Right lung (tissue), 2 donors: ENCODE measurements at regions not wholly inside any gene's neighbourhood (a gene's known extent, or its start where the extent isn't known, plus 50 kb on each side); places are given as distances from the start of the nearest gene placed in this dataset.

Experiments used
- DNase-seq, 2 donors: peaks; one replicate each; pipeline ENCODE4 v3.0.0-alpha.2; 2013

DNA sequence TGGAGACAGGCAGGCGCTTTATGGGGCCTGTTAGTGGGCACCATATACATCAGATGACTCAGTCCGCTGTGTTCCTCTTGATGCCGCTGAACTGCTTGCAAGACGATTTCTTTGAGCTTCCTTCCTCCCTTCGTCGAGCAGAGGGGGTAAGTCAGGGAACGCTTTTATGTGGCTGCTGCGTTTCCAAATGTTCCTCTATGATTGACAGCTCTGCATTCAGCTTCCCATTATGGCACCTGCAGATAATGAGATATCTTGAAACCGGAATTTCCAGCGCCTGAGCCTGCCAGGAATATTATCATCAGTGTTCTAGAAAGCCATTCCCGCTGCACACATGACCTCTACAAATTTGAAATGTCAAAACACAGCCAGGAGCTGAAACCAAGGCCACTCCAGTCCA lies 257.0 kb downstream of the TSHZ3 start:
- DNase-seq: no peak

DNA sequence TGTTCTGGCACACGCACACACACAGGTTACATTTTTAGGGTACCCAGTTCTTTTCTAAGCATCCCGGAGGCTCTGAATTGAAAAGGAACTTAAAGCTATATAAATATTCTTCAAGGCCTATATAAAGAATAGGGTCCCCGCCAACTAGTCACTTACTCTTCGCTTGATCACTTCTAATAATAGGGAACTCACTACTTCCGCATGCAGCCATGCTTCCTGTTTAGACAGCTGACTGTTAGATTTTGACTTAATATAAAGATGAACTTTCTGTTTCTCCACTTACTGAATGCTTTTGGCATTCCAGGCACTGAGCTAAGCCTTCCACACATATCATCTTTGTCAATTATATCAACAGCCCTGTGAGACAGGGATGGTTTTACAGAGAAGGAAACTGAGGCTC lies 259.6 kb downstream of the TSHZ3 start:
- DNase-seq: no peak

DNA sequence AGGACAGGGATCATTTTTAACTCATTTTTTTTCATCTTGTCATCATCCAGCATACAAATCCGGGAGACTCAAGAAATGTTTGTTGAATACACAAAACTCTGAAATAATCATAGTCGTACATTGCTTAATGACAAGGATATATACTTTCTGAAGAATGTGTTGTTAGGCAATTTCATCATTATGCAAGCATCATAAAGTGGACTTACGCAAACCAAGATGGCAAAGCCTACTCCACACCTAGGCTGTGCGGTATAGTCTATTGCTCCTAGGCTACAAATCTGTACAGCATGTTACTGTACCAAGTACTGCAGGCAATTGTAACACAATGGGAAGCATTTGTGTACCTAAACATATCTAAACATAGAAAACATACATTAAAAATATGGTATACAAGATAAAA lies 264.1 kb downstream of the TSHZ3 start:
- no peak for DNase-seq

- no peak for DNase-seq
These were observed 266.1 kb downstream of the TSHZ3 start for GRCh38 chr19:31083105-31083504.

DNA sequence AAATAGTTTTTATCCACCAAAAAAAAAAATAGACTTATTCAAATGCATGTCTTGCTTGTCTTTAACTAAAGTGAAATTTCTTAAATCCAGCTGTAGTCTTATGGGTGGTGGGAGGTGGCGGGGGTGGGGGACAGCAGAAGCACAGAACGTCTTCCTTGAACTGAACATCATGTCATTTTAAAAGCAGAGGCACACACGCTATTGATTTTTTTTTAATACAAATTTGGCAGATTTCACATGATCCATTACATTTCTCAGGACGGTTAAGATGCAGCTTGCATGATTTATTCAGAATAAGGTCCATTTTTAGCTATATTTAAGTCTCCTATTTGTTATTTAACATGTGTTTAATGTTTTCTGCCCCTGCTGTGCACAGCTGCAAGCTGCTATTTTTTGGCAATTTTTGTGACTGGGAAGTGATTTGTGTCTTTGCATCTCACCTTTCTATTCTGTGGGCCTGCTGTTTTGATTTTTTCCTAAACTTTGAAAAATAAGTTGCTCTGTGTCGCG lies 274.0 kb downstream of the TSHZ3 start:
- no peak for DNase-seq

DNA sequence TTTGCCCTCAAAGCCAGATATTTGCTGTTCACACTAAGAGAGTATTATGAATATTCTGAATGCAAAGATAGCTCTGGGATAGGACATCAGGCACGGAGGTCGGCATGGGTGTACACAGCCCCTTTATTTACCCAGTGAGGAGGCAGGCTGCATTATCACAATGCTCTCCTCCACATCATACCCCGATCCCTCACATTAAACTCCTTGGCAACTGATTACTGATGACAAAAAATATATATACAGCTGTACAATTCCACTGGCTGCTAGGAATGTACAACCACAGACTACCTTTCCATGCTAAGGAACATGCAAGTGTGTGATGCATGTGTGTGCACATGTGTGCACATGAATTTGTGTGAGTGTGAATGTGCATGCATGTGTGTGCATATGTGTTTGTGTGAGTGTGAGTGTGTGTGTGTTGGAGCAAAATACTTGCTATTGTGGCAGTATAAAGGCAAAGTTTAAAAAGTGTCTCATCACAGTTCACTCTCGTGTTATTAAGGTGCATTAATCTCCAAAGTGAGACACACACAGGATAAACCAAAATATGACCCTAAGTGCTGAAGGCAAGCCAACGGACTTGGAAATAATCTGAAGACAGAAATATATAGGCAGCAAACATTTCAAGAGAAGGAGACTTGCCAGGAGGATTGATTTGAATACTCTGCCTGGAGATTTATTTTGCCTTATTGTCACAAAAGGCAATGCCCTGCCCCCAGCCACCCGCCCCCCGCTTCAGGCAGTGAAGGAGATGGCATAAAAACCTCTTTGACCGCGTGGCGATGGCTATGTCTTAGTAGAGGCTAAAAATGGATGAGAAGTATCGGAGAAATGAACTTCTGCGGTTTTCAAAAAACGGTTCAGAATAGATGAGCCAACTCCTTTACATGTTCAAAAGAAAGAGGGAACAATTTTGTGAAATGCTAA lies 274.8 kb downstream of the TSHZ3 start:
- no peak for DNase-seq

DNA sequence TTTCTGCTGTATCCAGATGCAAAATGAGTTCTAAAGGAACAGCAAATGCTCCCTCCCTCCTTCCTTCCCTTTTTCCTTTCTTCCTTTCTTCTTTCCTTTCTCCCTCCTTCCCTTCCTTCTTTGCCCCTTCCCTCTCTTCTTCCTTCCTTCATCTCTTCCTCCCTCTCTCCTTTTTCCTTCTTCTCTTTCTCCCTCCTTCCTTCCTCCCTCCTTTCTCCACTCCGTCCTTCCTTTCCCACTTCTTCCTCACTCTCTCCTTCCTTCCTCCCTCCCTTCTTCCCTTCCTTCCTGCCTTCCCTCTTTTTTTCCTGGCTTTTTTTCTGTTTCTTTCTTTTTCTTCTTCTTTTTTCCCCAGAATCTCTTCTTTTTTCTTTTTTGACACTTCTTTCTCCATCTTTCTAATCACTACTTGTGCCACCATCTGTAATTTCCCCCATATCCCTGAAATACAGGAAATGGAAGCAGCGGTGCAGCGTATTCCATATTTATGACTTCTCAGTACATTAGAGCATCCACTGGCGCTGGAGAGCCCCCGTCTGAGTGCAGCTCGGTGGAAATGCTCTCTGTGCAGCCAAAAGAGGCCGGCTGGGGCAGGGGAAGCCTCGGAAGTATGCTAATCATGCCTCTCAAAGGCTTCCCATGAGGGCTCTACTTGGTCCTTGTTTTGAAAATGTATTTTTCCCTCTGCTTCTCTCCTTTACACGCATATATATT lies 275.6 kb downstream of the TSHZ3 start:
- DNase-seq: no peak

- no peak for DNase-seq
These were observed 276.8 kb downstream of the TSHZ3 start for GRCh38 chr19:31072451-31072850.

GRCh38 chr19:31071136-31071855 lies 277.9 kb downstream of the TSHZ3 start:
- no peak for DNase-seq

DNA sequence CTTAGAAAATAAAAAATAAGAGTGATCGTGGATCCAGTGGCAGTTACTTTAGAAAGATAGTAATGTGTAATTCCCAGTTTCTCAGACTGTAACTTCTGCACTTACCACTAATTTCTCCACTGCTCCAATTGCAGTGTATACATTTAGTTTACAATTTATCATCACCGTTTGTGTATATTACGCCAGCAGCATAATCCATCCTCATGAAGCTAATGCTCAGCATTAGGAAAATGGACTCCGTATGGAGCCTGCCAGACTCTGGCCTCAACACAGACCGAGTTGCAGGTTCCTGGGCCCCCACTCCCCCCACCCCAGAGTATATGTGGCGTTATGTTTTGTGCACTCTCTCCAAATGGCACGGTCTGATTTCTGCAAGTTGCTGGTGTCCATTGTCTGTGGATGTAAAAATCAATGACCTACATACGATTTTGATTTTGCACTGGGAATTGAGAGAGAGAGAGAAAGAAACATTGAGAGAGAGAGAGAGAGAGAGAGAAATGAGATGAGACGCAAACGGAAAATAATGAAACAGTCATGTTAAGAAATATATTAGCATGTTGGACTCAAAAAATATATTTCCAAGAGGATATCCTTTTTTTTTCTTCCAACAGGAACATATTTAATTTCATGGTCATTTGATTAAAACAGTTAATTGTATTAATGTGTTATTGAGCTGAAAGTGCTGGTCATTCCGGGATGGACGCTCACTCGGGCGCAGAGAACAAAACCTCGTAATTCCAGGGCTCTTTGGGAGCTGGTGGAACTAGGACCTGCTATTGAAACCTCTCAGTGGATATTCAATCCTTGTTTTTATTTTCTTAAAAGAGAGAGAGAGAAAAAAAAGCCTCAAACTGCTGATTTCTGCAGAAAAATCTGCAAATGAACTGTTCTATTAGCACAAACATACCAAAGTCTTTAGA lies 278.8 kb downstream of the TSHZ3 start:
- no peak for DNase-seq

GRCh38 chr19:31068268-31068667 lies 281.0 kb downstream of the TSHZ3 start:
- DNase-seq: no peak

GRCh38 chr19:31066385-31066784 lies 282.9 kb downstream of the TSHZ3 start:
- no peak for DNase-seq

DNA sequence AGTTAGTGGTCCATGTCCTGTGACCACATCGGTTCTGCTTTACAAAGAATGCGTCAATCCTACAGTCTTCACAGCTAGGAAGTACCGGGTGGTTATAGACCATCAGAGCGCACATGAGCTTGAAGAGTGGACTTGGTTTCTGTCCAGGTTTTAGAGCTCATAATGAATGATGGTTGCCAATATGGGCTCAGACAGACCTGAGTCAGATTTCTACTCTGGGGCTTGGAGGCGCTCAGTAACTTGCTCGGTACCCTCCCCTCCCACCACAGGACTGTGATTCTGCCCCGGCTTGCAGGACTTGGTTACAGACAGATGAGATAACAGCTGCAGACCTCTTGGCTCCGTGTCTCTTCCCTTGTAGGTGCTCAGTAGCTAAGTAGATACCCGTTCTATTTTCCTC lies 284.7 kb downstream of the TSHZ3 start:
- no peak for DNase-seq

DNA sequence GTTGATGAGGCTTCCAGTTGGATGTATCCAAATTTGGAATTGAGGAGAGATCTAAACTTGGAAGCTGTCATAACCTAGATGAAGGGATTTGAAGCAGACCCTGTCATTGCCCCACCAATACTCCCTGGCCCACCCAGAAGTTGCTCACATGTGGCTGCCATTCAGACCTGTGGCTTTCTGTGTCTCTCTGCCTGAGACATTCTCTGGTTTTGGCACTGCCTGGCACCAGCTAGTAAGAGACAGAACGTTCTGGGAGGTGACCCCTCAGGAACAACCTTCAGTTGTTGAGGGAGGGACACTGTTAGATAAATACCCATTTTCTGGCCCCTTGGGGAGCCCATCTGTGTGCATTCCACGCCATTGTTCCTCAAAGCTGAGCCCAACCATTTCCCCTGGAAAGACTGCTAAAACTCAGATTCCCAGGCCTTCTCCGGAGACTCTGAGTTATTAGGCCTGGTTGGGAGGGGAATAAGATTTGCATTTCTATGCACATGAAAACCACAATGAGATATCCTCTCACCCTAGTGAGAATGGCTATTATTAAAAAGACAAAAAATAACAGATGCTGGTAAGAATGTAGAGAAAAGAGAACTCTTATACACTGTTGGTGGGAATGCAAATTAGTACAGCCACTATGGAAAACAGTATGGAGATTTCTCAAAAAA lies 290.4 kb downstream of the TSHZ3 start:
- DNase-seq: no peak

- DNase-seq: no peak
These were observed 291.8 kb downstream of the TSHZ3 start for GRCh38 chr19:31057476-31057875.

DNA sequence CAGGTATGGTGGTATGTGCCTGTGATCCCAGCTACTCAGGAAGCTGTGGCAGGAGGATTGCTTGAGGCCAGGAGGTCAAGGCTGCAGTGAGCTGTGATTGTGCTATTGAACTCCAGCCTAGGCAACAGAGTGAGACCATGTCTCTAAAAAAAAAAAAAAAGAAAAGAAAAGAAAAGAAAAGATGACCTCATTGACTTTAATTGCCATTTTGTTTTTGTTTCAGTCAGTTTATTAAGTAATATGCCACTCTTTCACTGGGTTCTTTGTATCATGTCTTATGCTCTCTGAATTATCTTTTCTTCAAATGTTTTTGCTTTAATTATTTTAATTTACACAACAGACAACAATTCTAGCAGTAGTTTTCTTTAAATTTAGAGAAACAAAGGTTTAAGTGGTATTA lies 293.8 kb downstream of the TSHZ3 start:
- DNase-seq: no peak

DNA sequence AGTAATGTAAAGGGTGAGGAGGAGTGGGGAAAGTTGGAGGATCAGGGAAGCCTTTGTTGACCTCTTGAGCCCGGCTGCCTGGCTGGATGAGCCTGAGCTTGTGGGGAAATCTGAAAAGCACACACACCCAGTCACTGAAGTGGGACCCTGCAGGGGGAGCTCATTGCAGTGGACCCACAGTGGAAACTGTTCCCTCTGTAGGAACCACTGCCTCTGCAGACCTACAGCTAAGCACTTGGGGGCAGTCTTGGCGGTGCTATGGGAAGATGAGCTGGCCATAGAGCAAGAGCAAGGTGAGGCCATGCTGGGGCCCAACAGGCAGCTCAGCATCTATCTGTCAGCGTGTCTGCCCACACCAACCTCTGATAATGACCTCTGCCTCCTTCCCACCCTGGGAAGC lies 294.8 kb downstream of the TSHZ3 start:
- DNase-seq: no peak

GRCh38 chr19:31049431-31049830 lies 299.8 kb downstream of the TSHZ3 start:
- no peak for DNase-seq

DNA sequence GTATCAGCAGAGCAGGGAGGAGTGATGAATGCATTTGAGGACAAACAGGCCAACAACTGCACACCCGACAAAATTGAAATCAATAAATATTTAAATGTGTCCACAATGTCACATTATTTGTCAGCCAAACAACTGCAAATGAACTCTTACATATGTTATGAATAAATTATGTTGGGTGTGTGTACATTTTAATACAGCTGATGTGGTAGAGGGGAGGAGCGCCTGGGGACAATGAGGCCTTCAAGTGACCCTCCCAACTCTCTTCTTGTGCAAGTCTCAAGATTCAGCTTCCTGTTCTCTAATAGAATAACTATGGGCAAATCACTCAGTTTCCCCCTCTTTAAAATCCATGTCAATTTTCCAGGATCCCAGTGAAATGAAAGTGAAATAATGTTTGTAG lies 303.2 kb downstream of the TSHZ3 start:
- no peak for DNase-seq

DNA sequence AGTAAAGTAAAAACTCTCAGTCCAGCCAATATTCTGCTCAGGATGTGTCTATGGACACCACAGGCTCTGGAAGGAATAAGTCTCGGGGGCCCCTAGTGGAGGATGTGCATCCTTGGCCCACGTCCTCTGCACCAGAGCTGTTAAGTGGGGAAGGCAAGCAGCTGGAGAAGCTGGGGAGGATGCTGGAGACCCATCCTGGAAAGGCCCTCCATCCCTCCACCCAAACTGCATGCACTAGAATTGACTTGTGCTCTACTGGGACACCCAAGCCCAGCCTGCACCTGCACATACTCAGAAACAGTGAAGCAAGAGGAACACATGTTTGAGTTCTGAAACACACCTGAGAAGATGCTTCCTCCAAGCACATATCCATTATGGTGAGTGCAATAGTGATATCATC lies 307.8 kb downstream of the TSHZ3 start:
- DNase-seq: no peak

GRCh38 chr19:31039151-31039550 lies 310.1 kb downstream of the TSHZ3 start:
- DNase-seq: no peak
